ENCODE measurements at regions not wholly inside any gene's neighbourhood (a gene's known extent, or its start where the extent isn't known, plus 50 kb on each side); places are given as distances from the start of the nearest gene placed in this dataset.

GRCh38 chr7:125485223-125485622, 555.6 kb upstream of the POT1 start:
- Histone ChIP-seq H3K36me3 (ENCODE audit: control insufficient read depth in 1 of 2, insufficient read depth in 2 of 2, low read length in 1 of 2) (no peaks in the 10 kb centered on the region), H3K4me3 (ENCODE audit: low read length in 2 of 2) (no peak overlapping the region), H3K4me1 (ENCODE audit: control insufficient read depth in 1 of 2, insufficient read depth in 2 of 2, low read length in 2 of 2) (no peaks in the 10 kb centered on the region), H3K9me3 (ENCODE audit: control insufficient read depth, low read length) (no peaks in the 10 kb centered on the region), H3K27me3 (ENCODE audit: control insufficient read depth in 1 of 2, insufficient read depth in 2 of 2, low read length in 1 of 2) (no peaks in the 10 kb centered on the region), H3K27ac (ENCODE audit: low read depth in 1 of 2, low read length in 2 of 2) (no peak overlapping the region)
- no peak for ATAC-seq (ENCODE audit: low FRiP score)
- intact Hi-C loops (cut with DNase I), result no loop called here
- WGBS, 2 donors, result 81 to 87% methylated on average over 2 of the region's 2 CpGs
- no peak for DNase-seq

GRCh38 chr7:125484755-125485154, 555.1 kb upstream of the POT1 start:
- 83 to 84% methylated on average over 2 of the region's 2 CpGs for WGBS, 2 donors

GRCh38 chr7:125481323-125481722, 551.7 kb upstream of the POT1 start:
- H3K4me1 ChIP-seq (ENCODE audit: control insufficient read depth in 1 of 2, insufficient read depth in 2 of 2, low read length in 2 of 2), result no peaks in the 10 kb centered on the region
- H3K27me3 ChIP-seq (ENCODE audit: control insufficient read depth in 1 of 2, insufficient read depth in 2 of 2, low read length in 1 of 2), result no peaks in the 10 kb centered on the region
- ATAC-seq (ENCODE audit: low FRiP score) (no peak), DNase-seq (no peak)
- H3K4me3 ChIP-seq (ENCODE audit: low read length in 2 of 2), result no peak overlapping the region
- H3K36me3 ChIP-seq (ENCODE audit: control insufficient read depth in 1 of 2, insufficient read depth in 2 of 2, low read length in 1 of 2), result no peaks in the 10 kb centered on the region
- no peak overlapping the region for H3K27ac ChIP-seq (ENCODE audit: low read depth in 1 of 2, low read length in 2 of 2)
- no peaks in the 10 kb centered on the region for H3K9me3 ChIP-seq (ENCODE audit: control insufficient read depth, low read length)
- intact Hi-C loops (cut with DNase I), result no loop called here
- WGBS, 2 donors, result 87 to 88% methylated on average over 7 of the region's 7 CpGs

More at GRCh38 chr7:125484755-125485154, 555.1 kb upstream of the POT1 start:
- DNase-seq (no peak), ATAC-seq (ENCODE audit: low FRiP score) (no peak)
- Histone ChIP-seq H3K27ac (ENCODE audit: low read depth in 1 of 2, low read length in 2 of 2) (no peak overlapping the region), H3K36me3 (ENCODE audit: control insufficient read depth in 1 of 2, insufficient read depth in 2 of 2, low read length in 1 of 2) (no peaks in the 10 kb centered on the region), H3K4me1 (ENCODE audit: control insufficient read depth in 1 of 2, insufficient read depth in 2 of 2, low read length in 2 of 2) (no peaks in the 10 kb centered on the region), H3K27me3 (ENCODE audit: control insufficient read depth in 1 of 2, insufficient read depth in 2 of 2, low read length in 1 of 2) (no peaks in the 10 kb centered on the region), H3K4me3 (ENCODE audit: low read length in 2 of 2) (no peak overlapping the region), H3K9me3 (ENCODE audit: control insufficient read depth, low read length) (no peaks in the 10 kb centered on the region)
- intact Hi-C loops (cut with DNase I), result no loop called here

- Histone ChIP-seq H3K4me3 (ENCODE audit: low read length in 2 of 2) (no peak overlapping the region), H3K27me3 (ENCODE audit: control insufficient read depth in 1 of 2, insufficient read depth in 2 of 2, low read length in 1 of 2) (no peaks in the 10 kb centered on the region), H3K36me3 (ENCODE audit: control insufficient read depth in 1 of 2, insufficient read depth in 2 of 2, low read length in 1 of 2) (no peaks in the 10 kb centered on the region), H3K9me3 (ENCODE audit: control insufficient read depth, low read length) (no peaks in the 10 kb centered on the region), H3K27ac (ENCODE audit: low read depth in 1 of 2, low read length in 2 of 2) (no peak overlapping the region), H3K4me1 (ENCODE audit: control insufficient read depth in 1 of 2, insufficient read depth in 2 of 2, low read length in 2 of 2) (no peaks in the 10 kb centered on the region)
- WGBS, 2 donors, result 88 to 93% methylated on average over 10 of the region's 10 CpGs
- ATAC-seq (ENCODE audit: low FRiP score) (no peak), DNase-seq (no peak)
- intact Hi-C loops (cut with DNase I), result no loop called here
Observed at GRCh38 chr7:125480762-125481161, 551.1 kb upstream of the POT1 start.

- Histone ChIP-seq H3K27me3 (ENCODE audit: control insufficient read depth in 1 of 2, insufficient read depth in 2 of 2, low read length in 1 of 2) (no peaks in the 10 kb centered on the region), H3K4me3 (ENCODE audit: low read length in 2 of 2) (no peak overlapping the region), H3K36me3 (ENCODE audit: control insufficient read depth in 1 of 2, insufficient read depth in 2 of 2, low read length in 1 of 2) (no peaks in the 10 kb centered on the region), H3K4me1 (ENCODE audit: control insufficient read depth in 1 of 2, insufficient read depth in 2 of 2, low read length in 2 of 2) (no peaks in the 10 kb centered on the region), H3K27ac (ENCODE audit: low read depth in 1 of 2, low read length in 2 of 2) (no peak overlapping the region), H3K9me3 (ENCODE audit: control insufficient read depth, low read length) (no peaks in the 10 kb centered on the region)
- WGBS, 2 donors, result 92 to 93% methylated on average over 15 to 16 of the region's 16 CpGs
- ATAC-seq (ENCODE audit: low FRiP score) (peak; percentile 31), DNase-seq (peak in 1 of 2 donors; percentile 59)
- intact Hi-C loops (cut with DNase I), result no loop called here
Observed at GRCh38 chr7:125468855-125469174, 539.2 kb upstream of the POT1 start.

GRCh38 chr7:125467996-125468854, 538.6 kb upstream of the POT1 start:
- H3K36me3 ChIP-seq (ENCODE audit: control insufficient read depth in 1 of 2, insufficient read depth in 2 of 2, low read length in 1 of 2), result no peaks in the 10 kb centered on the region
- H3K9me3 ChIP-seq (ENCODE audit: control insufficient read depth, low read length), result no peaks in the 10 kb centered on the region
- H3K4me1 ChIP-seq (ENCODE audit: control insufficient read depth in 1 of 2, insufficient read depth in 2 of 2, low read length in 2 of 2), result no peaks in the 10 kb centered on the region
- intact Hi-C loops (cut with DNase I), result no loop called here
- WGBS, 2 donors, result 86 to 87% methylated on average over 17 of the region's 17 CpGs
- peak; percentile 38 for ATAC-seq (ENCODE audit: low FRiP score)
- peak; percentile 32 to 57 for DNase-seq
- no peak overlapping the region for H3K27ac ChIP-seq (ENCODE audit: low read depth in 1 of 2, low read length in 2 of 2)
- no peaks in the 10 kb centered on the region for H3K27me3 ChIP-seq (ENCODE audit: control insufficient read depth in 1 of 2, insufficient read depth in 2 of 2, low read length in 1 of 2)
- no peak overlapping the region for H3K4me3 ChIP-seq (ENCODE audit: low read length in 2 of 2)

GRCh38 chr7:125465527-125465926, 535.9 kb upstream of the POT1 start:
- no peaks in the 10 kb centered on the region for H3K9me3 ChIP-seq (ENCODE audit: control insufficient read depth, low read length)
- 42 to 64% methylated on average over 3 of the region's 3 CpGs for WGBS, 2 donors
- no peak overlapping the region for H3K27ac ChIP-seq (ENCODE audit: low read depth in 1 of 2, low read length in 2 of 2)
- H3K4me3 ChIP-seq (ENCODE audit: low read length in 2 of 2), result no peak overlapping the region
- ATAC-seq (ENCODE audit: low FRiP score), result no peak
- no peaks in the 10 kb centered on the region for H3K27me3 ChIP-seq (ENCODE audit: control insufficient read depth in 1 of 2, insufficient read depth in 2 of 2, low read length in 1 of 2)
- H3K4me1 ChIP-seq (ENCODE audit: control insufficient read depth in 1 of 2, insufficient read depth in 2 of 2, low read length in 2 of 2), result no peaks in the 10 kb centered on the region
- DNase-seq, result no peak
- intact Hi-C loops (cut with DNase I), result no loop called here
- H3K36me3 ChIP-seq (ENCODE audit: control insufficient read depth in 1 of 2, insufficient read depth in 2 of 2, low read length in 1 of 2), result no peaks in the 10 kb centered on the region

- Histone ChIP-seq H3K9me3 (ENCODE audit: control insufficient read depth, low read length) (no peaks in the 10 kb centered on the region), H3K36me3 (ENCODE audit: control insufficient read depth in 1 of 2, insufficient read depth in 2 of 2, low read length in 1 of 2) (no peaks in the 10 kb centered on the region), H3K27ac (ENCODE audit: low read depth in 1 of 2, low read length in 2 of 2) (no peak overlapping the region), H3K27me3 (ENCODE audit: control insufficient read depth in 1 of 2, insufficient read depth in 2 of 2, low read length in 1 of 2) (no peaks in the 10 kb centered on the region), H3K4me1 (ENCODE audit: control insufficient read depth in 1 of 2, insufficient read depth in 2 of 2, low read length in 2 of 2) (no peaks in the 10 kb centered on the region), H3K4me3 (ENCODE audit: low read length in 2 of 2) (no peak overlapping the region)
- intact Hi-C loops (cut with DNase I), result no loop called here
- ATAC-seq (ENCODE audit: low FRiP score), result no peak
- WGBS, 2 donors, result 95 to 97% methylated on average over 2 of the region's 2 CpGs
- no peak for DNase-seq
Observed at GRCh38 chr7:125462615-125463014, 533.0 kb upstream of the POT1 start.

GRCh38 chr7:125459038-125459437, 529.4 kb upstream of the POT1 start:
- ATAC-seq (ENCODE audit: low FRiP score) (no peak), DNase-seq (no peak)
- Histone ChIP-seq H3K36me3 (ENCODE audit: control insufficient read depth in 1 of 2, insufficient read depth in 2 of 2, low read length in 1 of 2) (no peaks in the 10 kb centered on the region), H3K4me1 (ENCODE audit: control insufficient read depth in 1 of 2, insufficient read depth in 2 of 2, low read length in 2 of 2) (no peaks in the 10 kb centered on the region), H3K9me3 (ENCODE audit: control insufficient read depth, low read length) (no peaks in the 10 kb centered on the region), H3K27ac (ENCODE audit: low read depth in 1 of 2, low read length in 2 of 2) (no peak overlapping the region), H3K27me3 (ENCODE audit: control insufficient read depth in 1 of 2, insufficient read depth in 2 of 2, low read length in 1 of 2) (no peaks in the 10 kb centered on the region), H3K4me3 (ENCODE audit: low read length in 2 of 2) (no peak overlapping the region)
- intact Hi-C loops (cut with DNase I), result no loop called here

Data from aorta (tissue), 5 donors.